H1 (cell line): ENCODE measurements at regions not wholly inside any gene's neighbourhood (a gene's known extent, or its start where the extent isn't known, plus 50 kb on each side); places are given as distances from the start of the nearest gene placed in this dataset.

Experiments
- CTCF ChIA-PET: fragments of 300-600 bp; sonication (Branson Sonifier 250); formaldehyde crosslinking; loops from one replicate; lab custom pipeline; 2021; ENCODE audit not compliant: partially characterized antibody; lab: Charles Lee
- POLR2A ChIA-PET: fragments of 300-600 bp; sonication (Branson Sonifier 250); formaldehyde crosslinking; loops from one replicate; lab custom pipeline; 2021; ENCODE audit warnings: inconsistent platforms; ENCODE audit not compliant: partially characterized antibody; lab: Charles Lee
- DNase-seq, 2 experiments: peaks; one replicate each; pipeline versions ENCODE4 v3.0.0 to v3.0.0-alpha.2; 2010 to 2022; ENCODE audit warnings: low spot score in 2 of 2, low read depth in 1 of 2, mixed read lengths in 1 of 2
- FAIRE-seq: peaks from 2 replicates; lab custom pipeline; 2011; peaks lifted over from hg19 to GRCh38; lab: Jason Lieb, UNC
- H2AFZ ChIP-seq: 2 replicates; pipeline ENCODE4 v1.8.1; 2012; ENCODE audit warnings: low read length, inconsistent platforms
- H2AK5ac ChIP-seq: 2 replicates; pipeline ENCODE4 v1.6.1; 2013; ENCODE audit warnings: low read depth, low read length
- H2BK120ac ChIP-seq: replicated peaks from 2 replicates; pipeline ENCODE3; 2013; ENCODE audit warnings: low read depth, low read length, inconsistent platforms
- H2BK12ac ChIP-seq: 2 replicates; pipeline ENCODE4 v1.6.1; 2013; ENCODE audit warnings: low read depth, low read length
- H2BK15ac ChIP-seq: 2 replicates; pipeline ENCODE4 v1.6.1; 2013; ENCODE audit warnings: low read length
- H2BK20ac ChIP-seq: 2 replicates; pipeline ENCODE4 v1.6.1; 2013; ENCODE audit warnings: low read length
- H2BK5ac ChIP-seq: 2 replicates; pipeline ENCODE4 v1.6.1; 2013; ENCODE audit warnings: low read depth, low read length
- H3K14ac ChIP-seq: 2 replicates; pipeline ENCODE4 v1.6.1; 2013; ENCODE audit warnings: inconsistent platforms; ENCODE audit not compliant: insufficient read length
- H3K18ac ChIP-seq: 2 replicates; pipeline ENCODE4 v1.6.1; 2013; ENCODE audit warnings: low read length; ENCODE audit errors: extremely low read depth
- H3K23ac ChIP-seq: 2 replicates; pipeline ENCODE4 v1.6.1; 2013; ENCODE audit warnings: inconsistent platforms; ENCODE audit not compliant: insufficient read length
- H3K23me2 ChIP-seq: 2 replicates; pipeline ENCODE4 v1.6.1; 2013; ENCODE audit warnings: low read depth, low read length
- H3K27ac ChIP-seq: 2 replicates; pipeline ENCODE4 v1.6.1; 2011; ENCODE audit warnings: low read depth, low read length, inconsistent platforms
- H3K27me3 ChIP-seq, 4 experiments: replicated peaks in 1 of 4; 1 replicate in 1 of 4; 2 replicates in 3 of 4; pipeline versions ENCODE4 v1.6.1 to v1.8.1; 2011 to 2013; ENCODE audit warnings: low read length in 3 of 4, mild to moderate bottlenecking in 3 of 4, inconsistent platforms in 2 of 4, mixed read lengths in 2 of 4, moderate library complexity in 1 of 4; ENCODE audit not compliant: control insufficient read depth in 3 of 4, insufficient read depth in 3 of 4; ENCODE audit errors: extremely low read depth in 1 of 4
- H3K36me3 ChIP-seq, 4 experiments: 2 replicates each; pipeline versions ENCODE4 v1.6.1 to v1.8.1; 2011 to 2013; ENCODE audit warnings: mild to moderate bottlenecking in 4 of 4, low read length in 3 of 4, moderate library complexity in 2 of 4, control low read depth in 1 of 4, inconsistent platforms in 1 of 4; ENCODE audit not compliant: insufficient read depth in 4 of 4, control insufficient read depth in 2 of 4
- H3K4ac ChIP-seq: replicated peaks from 2 replicates; pipeline ENCODE3; 2013; ENCODE audit warnings: low read length, low read depth, mixed read lengths, inconsistent platforms; ENCODE audit not compliant: insufficient read length
- H3K4me1 ChIP-seq, 4 experiments: replicated peaks in 1 of 4; 1 replicate in 1 of 4; 2 replicates in 3 of 4; pipeline versions ENCODE4 v1.6.1 to v1.8.1; 2011 to 2013; ENCODE audit warnings: low read length in 3 of 4, inconsistent platforms in 2 of 4, mixed read lengths in 1 of 4; ENCODE audit not compliant: insufficient read depth in 4 of 4, control insufficient read depth in 3 of 4
- H3K4me2 ChIP-seq, 2 experiments: 2 replicates each; pipeline versions ENCODE4 v1.6.1 to v1.8.1; 2011 to 2013; ENCODE audit warnings: low read depth in 2 of 2, low read length in 2 of 2, control low read depth in 1 of 2, inconsistent platforms in 1 of 2, mild to moderate bottlenecking in 1 of 2; ENCODE audit not compliant: insufficient read depth in 1 of 2
- H3K4me3 ChIP-seq, 4 experiments: fragments of 200-600, 300-600 bp in 1 of 4; sonication (generic), shearing (Covaris generic), sonication (Bioruptor Twin) in 1 of 4; 2 replicates each; pipeline versions ENCODE4 v1.5.1 to v1.8.1; 2011 to 2016; ENCODE audit warnings: low read length in 4 of 4, low read depth in 3 of 4, control low read depth in 2 of 4, inconsistent platforms in 2 of 4, mild to moderate bottlenecking in 2 of 4, mixed read lengths in 1 of 4, moderate library complexity in 1 of 4; ENCODE audit not compliant: insufficient read depth in 2 of 4; ENCODE audit errors: extremely low read depth in 1 of 4
- H3K56ac ChIP-seq: replicated peaks from 2 replicates; pipeline ENCODE3; 2013; ENCODE audit warnings: low read depth, mild to moderate bottlenecking, mixed read lengths, low read length, inconsistent platforms; ENCODE audit not compliant: insufficient read length
- H3K79me1 ChIP-seq: 2 replicates; pipeline ENCODE4 v1.6.1; 2013; ENCODE audit warnings: low read depth, low read length, control low read depth
- H3K79me2 ChIP-seq, 2 experiments: 2 replicates each; pipeline versions ENCODE4 v1.6.1 to v1.8.1; 2012 to 2013; ENCODE audit warnings: low read length in 2 of 2, mild to moderate bottlenecking in 2 of 2, inconsistent platforms in 1 of 2; ENCODE audit not compliant: insufficient read depth in 2 of 2, control insufficient read depth in 1 of 2
- H3K9ac ChIP-seq, 4 experiments: replicated peaks in 1 of 4; 1 replicate in 1 of 4; 2 replicates in 3 of 4; pipeline versions ENCODE4 v1.6.1 to v1.8.1; 2011 to 2013; ENCODE audit warnings: low read depth in 3 of 4, low read length in 3 of 4, control low read depth in 2 of 4, mild to moderate bottlenecking in 2 of 4, moderate library complexity in 2 of 4, inconsistent platforms in 1 of 4; ENCODE audit errors: extremely low read depth in 1 of 4
- H3K9me3 ChIP-seq, 2 experiments: 2 replicates each; pipeline versions ENCODE4 v1.6.1 to v1.8.1; 2012 to 2013; ENCODE audit warnings: mild to moderate bottlenecking in 2 of 2, moderate library complexity in 2 of 2, control low read depth in 1 of 2, inconsistent platforms in 1 of 2, low read depth in 1 of 2, low read length in 1 of 2, mixed read lengths in 1 of 2; ENCODE audit not compliant: insufficient read depth in 2 of 2
- H4K20me1 ChIP-seq, 2 experiments: replicated peaks in 1 of 2; 2 replicates each; pipeline versions ENCODE3 to v1.8.1; 2011 to 2013; ENCODE audit warnings: inconsistent platforms in 2 of 2, low read length in 2 of 2, mild to moderate bottlenecking in 1 of 2; ENCODE audit not compliant: insufficient read depth in 2 of 2, control insufficient read depth in 1 of 2
- H4K5ac ChIP-seq: 2 replicates; pipeline ENCODE4 v1.6.1; 2013; ENCODE audit warnings: low read length, low read depth, mixed read lengths, inconsistent platforms; ENCODE audit not compliant: insufficient read length
- H4K8ac ChIP-seq: 2 replicates; pipeline ENCODE4 v1.8.0; 2013; ENCODE audit warnings: mild to moderate bottlenecking, moderate library complexity, low read length, inconsistent platforms; ENCODE audit not compliant: insufficient read depth; ENCODE audit errors: extremely low read depth
- H4K91ac ChIP-seq: replicated peaks from 2 replicates; pipeline ENCODE3; 2013; ENCODE audit warnings: low read length, mixed read lengths, inconsistent platforms; ENCODE audit not compliant: insufficient read length
- ATF2 ChIP-seq: IDR thresholded peaks from 2 replicates; pipeline ENCODE4 v1.6.1; 2012; ENCODE audit warnings: low read length, inconsistent platforms
- JUND ChIP-seq: IDR thresholded peaks from 2 replicates; pipeline ENCODE4 v1.6.1; 2011; ENCODE audit warnings: mild to moderate bottlenecking, improper control_type of control experiment, low read length
- RXRA ChIP-seq: IDR thresholded peaks from 2 replicates; pipeline ENCODE4 v1.6.1; 2011; ENCODE audit warnings: low read depth, mild to moderate bottlenecking, low read length, moderate library complexity; ENCODE audit not compliant: insufficient read depth
- WGBS, 2 experiments: shearing (Covaris generic) in 1 of 2; methylation state at CpG; one replicate each; pipeline versions ENCODE4 v1.1.6 to v1.1.7; 2013 to 2015; ENCODE audit warnings: low lambda C conversion rate in 2 of 2, mixed read lengths in 2 of 2, inconsistent platforms in 1 of 2, low coverage in 1 of 2, missing lambda C conversion rate in 1 of 2; ENCODE audit not compliant: insufficient replicate concordance in 2 of 2, insufficient coverage in 1 of 2, insufficient read length in 1 of 2; ENCODE audit errors: extremely low coverage in 1 of 2, missing lambda C conversion rate in 1 of 2; 5-methylcytosine and 5-hydroxymethylcytosine counted together

GRCh38 chr1:30263405-30263804, 460.0 kb downstream of the MATN1 start:
- Histone ChIP-seq H3K79me1 (no peaks in the 10 kb centered on the region), H2BK120ac (no peak overlapping the region), H4K20me1 (no peaks in the 10 kb centered on the region), H3K4ac (no peak overlapping the region), H3K18ac (no peak overlapping the region), H3K4me1 (peaks cover 0 to 3% (median 1%) of the 10 kb centered on the region in 4 experiments; a peak in 1 of 7 replicates), H3K56ac (no peak overlapping the region), H3K9me3 (no peaks in the 10 kb centered on the region), H2AK5ac (no peak overlapping the region), H4K8ac (no peak overlapping the region), H3K27ac (no peak overlapping the region), H3K79me2 (no peaks in the 10 kb centered on the region), H2AFZ (no peak overlapping the region), H3K9ac (no peak overlapping the region), H3K14ac (no peak overlapping the region), H4K5ac (no peak overlapping the region), H3K4me2 (no peak overlapping the region), H3K23me2 (no peaks in the 10 kb centered on the region; the same call in 1 of the 2 replicates), H4K91ac (no peak overlapping the region), H3K36me3 (no peaks in the 10 kb centered on the region; a peak in 1 of 8 replicates), H2BK15ac (no peak overlapping the region), H3K4me3 (no peak overlapping the region), H2BK12ac (no peak overlapping the region), H2BK5ac (no peak overlapping the region), H3K23ac (no peak overlapping the region), H2BK20ac (no peak overlapping the region), H3K27me3 (no peaks in the 10 kb centered on the region)
- 95% methylated on average over 4 of the region's 4 CpGs; no CpG with 5 or more reads in 1 of the 2 experiments for WGBS, 2 experiments
- ChIA-PET CTCF (interaction anchor here (0.6 to 2.0 kb wide), 3 partner anchors 31 to 456 kb away, joined by 3 to 6 read pairs (median 3); no protein-coding TSS in a partner anchor), POLR2A (interaction anchor here (1.4 kb wide), 1 partner anchor 10 kb away, joined by 3 read pairs; no protein-coding TSS in a partner anchor)
- TF ChIP-seq ATF2 = no peak
- TF ChIP-seq JUND = no peak
- no peak for TF ChIP-seq RXRA
- no peak for DNase-seq
- FAIRE-seq = no peak
